WTC11 (cell line): ENCODE measurements at regions not wholly inside any gene's neighbourhood (a gene's known extent, or its start where the extent isn't known, plus 50 kb on each side); places are given as distances from the start of the nearest gene placed in this dataset.

ENCODE experiments used
- ATAC-seq: fragments of 200-7000 bp; cut with Tn5 transposase; 2 replicates; pipeline ENCODE4 v1.10.0; 2021; ENCODE audit warnings: mild to moderate bottlenecking, moderate library complexity
- CTCF ChIA-PET: fragments of 300-600 bp; sonication (Branson Sonifier 250); formaldehyde crosslinking; loops from one replicate; lab custom pipeline; 2021; ENCODE audit warnings: antibody characterized with exemption; lab: Charles Lee
- POLR2A ChIA-PET: fragments of 350-600 bp; sonication (Branson Sonifier 250); formaldehyde crosslinking; loops from one replicate; lab custom pipeline; 2021; ENCODE audit warnings: antibody characterized with exemption; lab: Charles Lee
- DNase-seq: peaks from one replicate; pipeline ENCODE4 v3.0.0; 2021; ENCODE audit warnings: low spot score
- H3K27ac Mint-ChIP-seq: 2 replicates; pipeline ENCODE4 v1.8.0; 2021; ENCODE audit warnings: mixed read lengths
- H3K27me3 Mint-ChIP-seq: 2 replicates; pipeline ENCODE4 v1.8.0; 2021; ENCODE audit warnings: low read depth, mild to moderate bottlenecking, moderate library complexity, mixed read lengths
- H3K36me3 Mint-ChIP-seq: 2 replicates; pipeline ENCODE4 v1.8.0; 2021; ENCODE audit warnings: mixed read lengths
- H3K4me1 Mint-ChIP-seq: 2 replicates; pipeline ENCODE4 v1.8.0; 2022; ENCODE audit warnings: mixed read lengths
- H3K4me3 Mint-ChIP-seq: 2 replicates; pipeline ENCODE4 v1.8.0; 2021; ENCODE audit warnings: mild to moderate bottlenecking, moderate library complexity, mixed read lengths
- H3K9me3 Mint-ChIP-seq: 2 replicates; pipeline ENCODE4 v1.8.0; 2021; ENCODE audit warnings: mixed read lengths
- AFF4 ChIP-seq: sonication (generic); formaldehyde crosslinking; IDR thresholded peaks from 2 replicates; pipeline ENCODE4 v1.8.1; 2023; ENCODE audit warnings: mild to moderate bottlenecking, missing genetic modification reagents, borderline replicate concordance
- AR ChIP-seq: fragments of 250-450 bp; sonication (Bioruptor Pico); IDR thresholded peaks from 2 replicates; pipeline ENCODE4 v1.9.0; 2021; ENCODE audit warnings: mild to moderate bottlenecking
- ATF3 ChIP-seq: sonication (generic); formaldehyde crosslinking; conservative IDR thresholded peaks from 2 replicates; pipeline ENCODE4 v1.8.1; 2022; ENCODE audit warnings: mild to moderate bottlenecking, missing genetic modification reagents
- CBFB ChIP-seq: sonication (generic); formaldehyde crosslinking; IDR thresholded peaks from 2 replicates; pipeline ENCODE4 v1.8.1; 2022; ENCODE audit warnings: mild to moderate bottlenecking, low read depth, missing genetic modification reagents
- CREM ChIP-seq: sonication (generic); formaldehyde crosslinking; IDR thresholded peaks from 2 replicates; pipeline ENCODE4 v1.8.1; 2022; ENCODE audit warnings: mild to moderate bottlenecking, missing genetic modification reagents, moderate library complexity
- E2F5 ChIP-seq: sonication (generic); formaldehyde crosslinking; IDR thresholded peaks from 2 replicates; pipeline ENCODE4 v1.8.1; 2022; ENCODE audit warnings: mild to moderate bottlenecking, moderate library complexity, missing genetic modification reagents
- ETV6 ChIP-seq: sonication (generic); formaldehyde crosslinking; IDR thresholded peaks from 2 replicates; pipeline ENCODE4 v1.8.1; 2022; ENCODE audit warnings: mild to moderate bottlenecking, missing genetic modification reagents
- FOXK1 ChIP-seq: sonication (generic); formaldehyde crosslinking; IDR thresholded peaks from 2 replicates; pipeline ENCODE4 v1.8.0; 2022; ENCODE audit warnings: mild to moderate bottlenecking, moderate library complexity, missing genetic modification reagents
- GABPB1 ChIP-seq: sonication (generic); formaldehyde crosslinking; IDR thresholded peaks from 2 replicates; pipeline ENCODE4 v1.8.1; 2023; ENCODE audit warnings: mild to moderate bottlenecking, missing genetic modification reagents
- GRHL2 ChIP-seq: fragments of 250-450 bp; sonication (Bioruptor Pico); IDR thresholded peaks from 2 replicates; pipeline ENCODE4 v1.8.0; 2022; ENCODE audit warnings: mild to moderate bottlenecking, moderate library complexity; ENCODE audit not compliant: insufficient replicate concordance, severe bottlenecking
- HMGA2 ChIP-seq: fragments of 250-450 bp; sonication (Bioruptor Pico); IDR thresholded peaks from 2 replicates; pipeline ENCODE4 v1.4.0; 2021; ENCODE audit warnings: mild to moderate bottlenecking, moderate library complexity
- IRF2 ChIP-seq: sonication (generic); formaldehyde crosslinking; IDR thresholded peaks from 2 replicates; pipeline ENCODE4 v1.8.0; 2022; ENCODE audit warnings: low read depth, missing genetic modification reagents, borderline replicate concordance
- JAZF1 ChIP-seq: fragments of 250-450 bp; sonication (Bioruptor Pico); IDR thresholded peaks from 2 replicates; pipeline ENCODE4 v1.9.0; 2021; ENCODE audit warnings: moderate library complexity, mild to moderate bottlenecking, inconsistent platforms
- MXD4 ChIP-seq: fragments of 250-450 bp; sonication (Bioruptor Pico); IDR thresholded peaks from 2 replicates; pipeline ENCODE4 v1.8.0; 2021; ENCODE audit warnings: mild to moderate bottlenecking, moderate library complexity, borderline replicate concordance
- NFATC4 ChIP-seq: fragments of 250-450 bp; sonication (Bioruptor Pico); IDR thresholded peaks from 2 replicates; pipeline ENCODE4 v1.9.0; 2021; ENCODE audit warnings: mild to moderate bottlenecking
- NR1H2 ChIP-seq: sonication (generic); formaldehyde crosslinking; IDR thresholded peaks from 2 replicates; pipeline ENCODE4 v1.9.0; 2021; ENCODE audit warnings: mild to moderate bottlenecking, moderate library complexity, missing genetic modification reagents
- NR3C1 ChIP-seq: sonication (generic); formaldehyde crosslinking; conservative IDR thresholded peaks from 2 replicates; pipeline ENCODE4 v1.8.1; 2023; ENCODE audit warnings: low read depth, mild to moderate bottlenecking, missing genetic modification reagents
- PREB ChIP-seq: sonication (generic); formaldehyde crosslinking; IDR thresholded peaks from 2 replicates; pipeline ENCODE4 v1.8.1; 2022; ENCODE audit warnings: mild to moderate bottlenecking, missing genetic modification reagents, moderate library complexity, borderline replicate concordance
- RORB ChIP-seq: fragments of 250-450 bp; sonication (Bioruptor Pico); IDR thresholded peaks from 2 replicates; pipeline ENCODE4 v1.9.0; 2021; ENCODE audit warnings: mild to moderate bottlenecking
- ZBTB21 ChIP-seq: sonication (generic); formaldehyde crosslinking; IDR thresholded peaks from 2 replicates; pipeline ENCODE4 v1.8.1; 2023; ENCODE audit warnings: mild to moderate bottlenecking, missing genetic modification reagents, borderline replicate concordance
- ZMAT4 ChIP-seq: fragments of 250-450 bp; sonication (Bioruptor Pico); IDR thresholded peaks from 2 replicates; pipeline ENCODE4 v1.9.0; 2021; ENCODE audit warnings: mild to moderate bottlenecking
- ZNF423 ChIP-seq: fragments of 250-450 bp; sonication (Bioruptor Pico); IDR thresholded peaks from 2 replicates; pipeline ENCODE4 v2.1.2; 2022; ENCODE audit warnings: mild to moderate bottlenecking, moderate library complexity
- ZSCAN18 ChIP-seq: fragments of 250-450 bp; sonication (Bioruptor Pico); IDR thresholded peaks from 2 replicates; pipeline ENCODE4 v2.1.2; 2022; ENCODE audit warnings: mild to moderate bottlenecking, moderate library complexity

- ChIA-PET CTCF (no interaction called here), POLR2A (no interaction called here)
- Mint-ChIP-seq H3K27me3 (no peaks in the 10 kb centered on the region), H3K9me3 (peaks cover 23% of the 10 kb centered on the region), H3K4me1 (peaks cover 14% of the 10 kb centered on the region), H3K4me3 (no peak overlapping the region), H3K27ac (no peak overlapping the region), H3K36me3 (peaks cover 5% of the 10 kb centered on the region)
- TF ChIP-seq E2F5 (no peak), FOXK1 (CRISPR knock-in tag) (no peak), GRHL2 (no peak), NFATC4 (CRISPR knock-in tag) (no peak), AFF4 (CRISPR knock-in tag) (no peak), NR1H2 (CRISPR knock-in tag) (no peak), MXD4 (CRISPR knock-in tag) (no peak), JAZF1 (no peak), NR3C1 (CRISPR knock-in tag) (no peak), ZSCAN18 (CRISPR knock-in tag) (no peak), RORB (CRISPR knock-in tag) (no peak)
- ATAC-seq = no peak
- DNase-seq = no peak
Observed at GRCh38 chr16:58933186-58933585, 199.1 kb upstream of the GOT2 start.

- ATAC-seq = no peak
- TF ChIP-seq HMGA2 (CRISPR knock-in tag) = no peak
- Mint-ChIP-seq H3K4me3 (no peak overlapping the region), H3K27me3 (no peaks in the 10 kb centered on the region), H3K9me3 (peaks cover 28% of the 10 kb centered on the region), H3K27ac (no peak overlapping the region), H3K36me3 (peaks cover 5% of the 10 kb centered on the region), H3K4me1 (0 out of 2 replicates have a peak, but pooled peaks cover 4% of the 10 kb centered on the region)
- DNase-seq = no peak
- ChIA-PET CTCF (no interaction called here), POLR2A (no interaction called here)
Observed at GRCh38 chr16:58931436-58931835, 197.3 kb upstream of the GOT2 start.

- Mint-ChIP-seq H3K4me3 (no peak overlapping the region), H3K27me3 (no peaks in the 10 kb centered on the region), H3K9me3 (peaks cover 23% of the 10 kb centered on the region), H3K36me3 (no peaks in the 10 kb centered on the region), H3K27ac (no peak overlapping the region), H3K4me1 (peaks cover 10% of the 10 kb centered on the region)
- ChIA-PET POLR2A (no interaction called here), CTCF (interaction anchor here (0.5 to 0.6 kb wide), 2 partner anchors 17 to 554 kb away, joined by 3 to 4 read pairs; no protein-coding TSS in a partner anchor)
- TF ChIP-seq ZNF423 (CRISPR knock-in tag) = no peak
- no peak for TF ChIP-seq HMGA2 (CRISPR knock-in tag)
- TF ChIP-seq CREM (CRISPR knock-in tag) = no peak
- TF ChIP-seq PREB = no peak
- no peak for TF ChIP-seq ATF3
- no peak for TF ChIP-seq ZBTB21 (CRISPR knock-in tag)
- TF ChIP-seq CBFB (CRISPR knock-in tag) = no peak
- no peak for TF ChIP-seq GABPB1
- no peak for TF ChIP-seq IRF2 (CRISPR knock-in tag)
- no peak for TF ChIP-seq MXD4 (CRISPR knock-in tag)
- TF ChIP-seq ZMAT4 (CRISPR knock-in tag) = no peak
- no peak for TF ChIP-seq AR (CRISPR knock-in tag)
- no peak for TF ChIP-seq ETV6 (CRISPR knock-in tag)
- TF ChIP-seq, all 79 proteins: peak for 0
- ATAC-seq (no peak), DNase-seq (no peak)
Observed at GRCh38 chr16:58923094-58923493, 189.0 kb upstream of the GOT2 start.
